Stimulated activated CD8-positive, alpha-beta memory T cell treated with anti-CD3 and anti-CD28 coated beads, Interleukin-2, amount 100 ng/mL, for 48 hours (primary cell): ENCODE measurements at regions not wholly inside any gene's neighbourhood (a gene's known extent, or its start where the extent isn't known, plus 50 kb on each side); places are given as distances from the start of the nearest gene placed in this dataset.

Experiments used
- DNase-seq, 2 donors: peaks; one replicate each; pipeline ENCODE4 v3.0.0-alpha.2; 2020; ENCODE audit warnings: low read depth in 2 of 2

DNA sequence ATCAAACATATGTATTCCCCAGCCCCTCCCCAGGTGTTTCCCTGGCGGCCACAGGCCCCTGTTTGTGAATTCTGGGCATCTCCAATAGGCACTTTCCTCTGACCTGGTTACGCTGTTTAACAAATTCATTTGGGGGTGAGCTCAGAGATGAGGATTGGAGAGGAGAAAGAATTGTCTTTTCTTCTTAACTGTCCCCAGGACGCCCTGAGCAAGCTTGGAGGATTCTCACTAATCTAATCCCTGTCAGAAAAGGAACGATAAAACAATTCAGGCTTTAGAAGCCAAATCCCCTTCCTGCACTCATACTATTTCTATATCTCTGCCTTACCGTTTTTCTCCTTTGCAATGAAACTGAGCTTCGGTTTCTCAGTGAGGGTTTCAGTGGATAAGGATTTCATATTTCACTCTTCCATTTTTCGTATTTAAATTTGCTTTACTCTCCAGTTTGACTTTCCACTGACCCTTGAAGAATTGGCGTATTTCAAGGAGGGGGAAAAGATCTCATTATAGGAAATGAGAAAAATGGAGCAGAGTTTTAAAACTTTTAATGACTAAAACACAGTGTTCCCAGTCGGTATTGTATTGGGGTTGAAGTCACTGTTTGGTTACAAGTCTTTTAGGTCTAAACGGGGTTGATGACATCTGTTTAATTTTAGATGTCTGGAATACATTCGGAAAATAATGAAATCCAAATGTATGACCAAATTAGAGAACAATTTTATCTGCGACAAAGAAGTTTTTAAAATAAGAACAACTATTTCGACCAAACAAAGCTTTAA is 180.1 kb downstream of the MACROH2A1 start:
- DNase-seq: no peak

DNA sequence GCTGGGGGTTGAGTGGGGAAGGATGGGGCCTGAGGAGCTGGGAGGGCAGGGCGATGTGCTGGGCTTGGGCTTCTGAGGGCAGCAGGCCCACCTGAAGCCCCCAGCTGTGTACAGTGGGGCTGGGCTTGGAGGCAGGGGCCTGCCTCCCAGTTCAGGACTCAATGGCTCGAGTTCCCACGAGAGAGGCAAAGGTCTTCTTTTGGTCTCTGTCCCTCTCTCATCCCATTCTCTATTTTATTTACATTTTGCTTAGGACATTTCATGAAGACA is 180.6 kb downstream of the MACROH2A1 start:
- no peak for DNase-seq

DNA sequence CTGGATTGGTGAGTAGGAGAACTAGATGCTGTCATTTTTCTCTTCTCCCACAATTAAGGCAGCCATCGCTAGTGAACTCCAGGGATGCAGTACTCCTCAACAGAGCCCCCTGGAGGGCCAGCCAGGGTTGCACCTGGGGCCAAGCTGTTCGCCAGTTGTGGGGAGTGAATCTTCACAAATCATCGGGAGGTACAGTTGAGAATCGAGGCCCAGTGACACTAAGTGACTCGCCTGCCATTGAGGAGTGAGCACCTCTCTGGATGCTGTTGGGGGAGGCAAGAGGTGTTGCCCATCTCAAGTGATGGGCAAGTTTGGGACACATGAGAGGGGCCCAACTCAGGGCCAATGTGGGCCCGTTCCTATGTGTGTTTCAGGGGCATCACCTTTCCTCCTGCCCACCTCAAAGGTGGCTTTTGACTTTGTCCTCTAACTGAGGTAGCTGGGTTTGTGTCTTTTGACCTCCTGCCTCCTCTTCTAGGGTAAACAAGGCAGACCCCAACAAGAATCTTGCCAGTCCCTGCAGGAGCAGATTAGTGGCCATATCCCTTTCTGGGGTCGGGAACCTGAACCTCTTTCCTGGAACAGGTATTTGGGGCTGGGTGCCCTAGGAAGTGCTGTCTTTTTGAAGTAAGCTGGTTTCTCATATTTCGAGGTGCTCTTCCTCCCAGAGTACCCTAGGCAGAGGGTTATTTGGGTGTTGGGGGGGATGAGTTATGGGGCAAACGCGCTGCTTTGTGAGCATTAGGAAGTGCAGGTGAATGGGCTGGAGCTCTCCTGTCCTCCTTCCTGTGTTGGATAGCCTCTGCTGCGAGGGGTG is 181.2 kb downstream of the MACROH2A1 start:
- no peak for DNase-seq

GRCh38 chr5:135216471-135217343 is 182.3 kb downstream of the MACROH2A1 start:
- DNase-seq: no peak

- DNase-seq: no peak
These were observed 181.8 kb upstream of the PITX1 start for GRCh38 chr5:135215617-135216470.

DNA sequence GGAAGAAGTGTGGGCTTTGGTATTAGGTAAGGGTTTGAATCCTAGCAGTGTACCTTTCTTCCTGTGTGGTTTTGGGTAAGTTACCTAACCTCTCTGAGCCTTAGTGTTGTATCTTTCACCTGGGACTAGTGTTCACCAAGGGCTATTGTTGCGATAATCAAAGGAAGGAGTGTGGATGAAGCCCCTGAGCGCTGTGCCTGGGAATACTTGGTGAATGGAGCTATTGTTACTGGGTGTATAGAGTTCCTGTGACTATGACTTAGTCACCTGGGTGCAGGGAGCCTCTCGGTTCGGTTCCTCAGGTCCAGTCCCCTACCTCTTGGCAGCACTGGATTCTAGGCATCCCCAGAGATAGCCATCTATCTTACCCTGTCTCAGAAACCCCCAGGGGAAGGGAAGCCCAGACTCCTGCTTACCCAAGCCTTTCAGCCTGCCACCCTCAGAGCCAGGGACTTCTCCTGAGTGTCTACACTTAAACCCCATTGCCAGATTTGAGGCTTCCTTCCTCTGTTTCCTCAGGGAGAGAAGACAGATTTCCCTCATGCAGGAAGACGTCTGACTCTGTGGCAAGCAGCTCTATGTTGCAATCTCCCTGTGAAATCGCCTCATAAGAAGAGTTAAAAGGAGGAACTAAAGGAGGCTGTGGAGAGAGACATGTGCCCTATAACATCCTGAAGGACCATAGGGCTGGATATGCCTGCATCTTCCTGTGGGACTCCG is 181.0 kb upstream of the PITX1 start:
- DNase-seq: no peak

GRCh38 chr5:135213466-135214239 is 179.6 kb upstream of the PITX1 start:
- DNase-seq: no peak

DNA sequence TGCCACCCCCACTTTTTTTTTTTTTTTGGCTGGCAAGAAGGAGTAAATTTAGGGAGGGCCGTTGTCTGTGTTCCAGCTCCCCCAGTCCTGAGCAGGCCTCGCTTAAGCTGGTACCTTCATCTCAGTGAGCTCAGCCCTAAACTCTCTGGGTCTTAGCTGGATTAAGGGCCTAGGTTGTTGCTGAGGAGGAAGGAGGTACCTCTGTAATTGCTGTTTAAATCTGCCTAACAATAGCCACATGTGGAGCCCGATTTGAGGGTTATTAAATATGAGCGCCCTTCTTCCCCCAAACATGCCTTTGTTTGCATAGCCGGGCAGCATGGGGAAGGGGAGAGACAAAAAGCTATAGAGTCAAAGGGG is 179.0 kb upstream of the PITX1 start:
- DNase-seq: no peak

GRCh38 chr5:135212361-135213026 is 178.5 kb upstream of the PITX1 start:
- DNase-seq: no peak

DNA sequence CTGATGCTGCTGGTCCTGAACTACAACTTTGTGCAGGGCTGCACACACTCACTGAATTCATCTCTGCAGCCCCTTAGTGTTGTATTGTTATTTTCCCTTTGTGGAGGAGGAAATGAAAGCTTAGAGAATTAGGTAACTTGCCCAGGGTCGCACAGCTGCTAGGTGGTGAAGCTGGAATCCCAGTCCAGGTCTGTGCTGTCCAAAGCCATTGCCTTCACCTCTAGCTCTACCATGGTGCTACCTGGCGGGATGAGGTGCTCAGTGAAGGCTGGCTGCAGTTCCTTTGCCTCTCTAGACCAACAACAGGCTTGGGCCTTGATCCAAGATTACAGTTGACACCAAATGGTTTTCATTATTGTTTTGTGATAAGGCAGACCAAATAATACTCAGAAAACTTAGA is 177.8 kb upstream of the PITX1 start:
- no peak for DNase-seq

DNA sequence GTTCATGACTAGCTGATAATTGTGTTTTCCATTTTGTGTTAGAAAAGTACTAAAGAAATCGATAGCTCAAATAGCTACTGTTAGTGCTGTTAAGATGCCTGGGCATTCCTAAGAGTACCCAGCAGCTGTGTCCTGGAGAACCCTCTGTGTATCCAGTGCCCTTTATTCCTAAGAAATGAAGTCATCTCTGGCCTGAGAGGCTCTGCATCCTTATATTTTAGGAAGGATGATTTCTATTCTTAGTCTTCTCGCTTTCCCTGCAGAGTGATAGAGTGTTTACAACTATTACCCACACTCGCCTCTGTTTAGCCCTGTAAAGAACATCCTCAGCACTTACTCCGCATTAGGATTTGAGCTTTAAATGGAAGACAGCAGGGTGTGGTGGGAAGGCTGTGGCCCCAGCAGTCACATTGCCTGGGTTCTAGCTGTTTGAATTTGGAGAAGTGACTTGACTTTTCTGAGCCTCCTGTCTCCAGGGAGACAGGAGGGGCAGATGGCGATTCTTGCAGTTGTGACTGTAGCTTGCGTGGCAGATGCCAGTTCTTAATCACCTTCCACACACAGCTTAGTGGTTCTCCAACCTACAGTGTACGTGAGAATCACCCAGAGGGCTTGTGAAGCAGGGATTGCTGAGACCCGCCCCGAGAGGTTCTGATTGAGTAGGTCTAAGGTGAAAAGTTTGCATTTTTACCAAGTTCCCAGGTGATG is 177.2 kb upstream of the PITX1 start:
- DNase-seq: no peak

- no peak for DNase-seq
These were observed 176.4 kb upstream of the PITX1 start for GRCh38 chr5:135210286-135211055.

DNA sequence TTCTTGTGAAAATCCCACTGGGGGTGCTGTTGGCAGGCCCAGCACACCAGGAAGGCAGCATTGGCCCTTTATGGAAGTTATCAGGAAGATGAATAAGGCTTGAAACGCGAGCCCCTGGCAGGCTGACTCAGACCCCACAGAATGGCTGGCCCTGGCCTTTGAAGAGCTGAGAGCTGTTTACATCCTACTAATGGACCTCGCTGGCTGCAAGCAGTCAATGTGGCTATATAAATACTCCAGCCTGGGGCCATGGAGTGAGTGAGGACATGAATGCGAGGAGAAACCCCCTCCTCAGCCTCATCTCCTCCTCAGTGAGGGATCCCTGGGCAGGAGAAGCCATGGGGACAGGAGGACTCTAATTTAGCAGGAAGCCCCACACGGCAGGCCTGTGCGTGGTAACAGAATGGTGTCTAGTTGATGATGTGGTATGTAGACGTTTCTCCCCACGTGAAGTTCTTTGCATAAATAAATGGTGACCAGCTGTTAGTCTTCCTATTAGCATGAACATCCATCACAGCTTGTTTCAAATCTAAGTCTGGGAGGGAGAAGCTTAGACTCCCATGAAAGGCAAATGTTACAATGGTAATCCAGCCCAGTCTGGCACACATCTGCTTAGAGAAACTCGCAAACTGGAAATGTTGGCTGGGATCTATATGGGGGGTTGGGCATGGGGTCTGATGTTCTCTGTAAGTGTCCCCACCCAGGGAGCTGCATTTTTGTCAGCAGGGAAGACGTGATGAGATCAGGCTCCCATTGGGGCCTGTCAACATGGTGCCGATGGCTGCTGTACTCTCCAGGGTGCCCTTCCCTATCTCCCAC is 175.1 kb upstream of the PITX1 start:
- no peak for DNase-seq

DNA sequence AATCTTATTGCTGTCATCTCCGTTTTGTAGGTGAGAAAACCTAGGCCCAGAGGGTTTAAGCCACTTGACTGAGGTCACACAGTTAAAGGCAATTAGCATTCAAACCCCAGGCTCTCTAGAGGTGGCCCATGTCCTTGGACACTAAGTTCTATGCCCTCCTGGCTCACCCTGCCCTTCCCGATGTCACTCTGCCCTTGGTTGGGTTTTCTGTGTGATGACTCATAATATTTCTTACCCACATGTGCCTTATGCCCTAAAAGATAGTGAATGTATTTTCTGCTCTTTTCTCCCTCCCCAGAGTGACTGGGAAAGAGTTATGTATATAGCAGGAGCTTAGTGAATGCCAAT is 174.5 kb upstream of the PITX1 start:
- no peak for DNase-seq

DNA sequence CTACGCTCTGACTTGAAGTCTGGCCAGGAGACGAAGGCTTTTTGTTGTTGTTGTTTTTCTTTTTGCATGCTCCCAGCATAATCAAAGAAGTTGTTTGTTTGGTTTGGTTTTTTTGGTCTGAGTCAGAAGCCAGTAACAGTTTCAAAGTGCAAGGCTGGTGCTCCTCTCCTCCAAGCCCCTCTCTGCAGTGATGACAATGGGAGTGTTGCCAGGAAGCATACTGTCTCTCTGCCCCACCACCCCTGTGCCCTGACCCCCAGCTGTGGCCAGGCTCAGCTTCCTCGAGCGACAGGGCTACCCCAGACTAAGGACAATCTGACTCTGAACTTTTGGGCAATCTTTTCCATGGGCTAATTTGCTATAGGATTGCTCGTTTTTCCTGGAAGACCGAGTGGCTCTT is 173.8 kb upstream of the PITX1 start:
- no peak for DNase-seq

DNA sequence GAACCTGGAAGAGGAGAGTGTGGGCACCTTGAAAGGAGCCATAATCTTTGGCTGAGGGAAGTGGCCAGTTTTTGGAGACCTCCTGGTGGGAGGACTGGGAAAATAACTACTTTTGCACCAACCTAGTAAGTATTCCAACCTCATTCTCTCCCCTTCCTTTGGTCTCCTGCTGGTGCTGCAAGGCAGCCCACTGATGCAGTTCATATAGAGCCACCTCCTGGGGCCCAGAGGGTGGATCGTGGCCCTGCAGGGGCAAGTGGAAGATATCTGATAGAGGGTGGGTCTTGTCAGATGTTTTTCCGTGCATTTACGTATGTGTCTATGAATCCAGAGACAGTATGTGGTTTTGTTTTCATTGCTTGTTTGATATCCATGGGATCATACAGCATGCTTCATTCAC is 172.8 kb upstream of the PITX1 start:
- no peak for DNase-seq

DNA sequence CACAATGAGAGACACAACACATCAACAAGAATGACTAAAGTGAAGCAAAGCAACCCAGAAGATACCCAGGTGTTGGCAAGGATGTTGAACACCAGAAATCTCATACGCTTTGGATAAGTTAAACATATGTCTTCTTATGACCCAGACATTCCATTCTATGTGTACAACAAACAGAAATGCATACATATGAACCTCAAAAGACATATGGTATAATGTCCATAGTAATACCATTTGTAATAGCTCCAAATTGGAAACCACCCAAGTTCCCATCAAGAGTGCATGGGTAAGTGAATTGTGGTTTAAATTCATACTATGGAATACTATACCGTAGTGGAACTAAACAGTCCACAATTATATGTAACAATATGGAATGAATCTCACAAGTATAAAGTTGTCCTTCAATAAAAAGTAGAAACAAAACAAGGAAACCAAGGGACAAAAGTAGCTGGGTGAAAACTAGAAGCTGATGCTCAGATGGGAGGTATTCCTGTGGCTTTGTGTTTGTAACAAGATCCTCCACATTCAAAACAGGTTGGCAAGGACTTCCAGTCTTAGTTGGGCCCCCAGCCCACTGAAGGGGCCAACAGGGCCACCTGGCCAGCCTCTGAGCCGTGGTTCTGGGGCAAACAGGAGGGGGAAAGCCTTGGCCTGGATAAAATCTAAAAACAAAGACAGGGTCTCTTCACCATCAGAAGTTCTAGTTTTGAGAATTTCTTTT is 171.8 kb upstream of the PITX1 start:
- no peak for DNase-seq
